Astrocyte of the spinal cord (primary cell): ENCODE measurements at regions not wholly inside any gene's neighbourhood (a gene's known extent, or its start where the extent isn't known, plus 50 kb on each side); places are given as distances from the start of the nearest gene placed in this dataset.
"Not testable (repeated sequence)": the region's sequence is repeated elsewhere in the genome, so short reads cannot be mapped to it uniquely, and the experiment has no call there.

Experiments
- DNase-seq: peaks from one replicate; pipeline ENCODE4 v3.0.0; 2011; ENCODE audit warnings: low read depth, low spot score
- H3K4me3 ChIP-seq: 2 replicates; pipeline ENCODE4 v1.5.1; 2011; ENCODE audit warnings: low read depth, mild to moderate bottlenecking, low read length, moderate library complexity
- CTCF ChIP-seq: IDR thresholded peaks from 2 replicates; pipeline ENCODE4 v1.5.1; 2012; ENCODE audit warnings: low read depth, mild to moderate bottlenecking, low read length, inconsistent platforms
- in situ Hi-C: cut with HindIII; loops from 2 replicates; pipeline ENCODE4 v1.10.0; 2017; ENCODE audit warnings: low sequenced_read_pairs

GRCh38 chr1:242670019-242670418 lies 145.5 kb upstream of the PLD5 start:
- in situ Hi-C loops: no loop called here
- no peak for DNase-seq
- TF ChIP-seq CTCF: no peak
- no peak overlapping the region for H3K4me3 ChIP-seq

- no peak overlapping the region for H3K4me3 ChIP-seq
- no peak for TF ChIP-seq CTCF
- in situ Hi-C loops: no loop called here
- DNase-seq: no peak
Measured at GRCh38 chr1:242662886-242663285, 138.4 kb upstream of the PLD5 start.

- DNase-seq, in situ Hi-C loops, H3K4me3 ChIP-seq: not testable (repeated sequence)
Measured at GRCh38 chr1:242653772-242654171, 129.3 kb upstream of the PLD5 start.

GRCh38 chr1:242651817-242652216 lies 127.3 kb upstream of the PLD5 start:
- H3K4me3 ChIP-seq: no peak overlapping the region
- DNase-seq: no peak
- in situ Hi-C loops: no loop called here
- TF ChIP-seq CTCF: no peak

GRCh38 chr1:242641461-242641860 lies 117.0 kb upstream of the PLD5 start:
- in situ Hi-C loops: no loop called here
- TF ChIP-seq CTCF: no peak
- no peak for DNase-seq
- H3K4me3 ChIP-seq: no peak overlapping the region

- no peak for DNase-seq
- in situ Hi-C loops: no loop called here
Measured at GRCh38 chr1:242639104-242639503, 114.6 kb upstream of the PLD5 start.

GRCh38 chr1:242634732-242635131 lies 110.2 kb upstream of the PLD5 start:
- DNase-seq: no peak
- H3K4me3 ChIP-seq: no peak overlapping the region
- TF ChIP-seq CTCF: no peak
- in situ Hi-C loops: no loop called here

More at GRCh38 chr1:242639104-242639503, 114.6 kb upstream of the PLD5 start:
- H3K4me3 ChIP-seq: no peak overlapping the region
- TF ChIP-seq CTCF: no peak
